Mesendoderm (in vitro differentiated cells): ENCODE measurements at regions not wholly inside any gene's neighbourhood (a gene's known extent, or its start where the extent isn't known, plus 50 kb on each side); places are given as distances from the start of the nearest gene placed in this dataset.
A peak's percentile ranks its signal among the peaks of the same experiment; 100 is the strongest.

Source experiments
- DNase-seq: peaks from one replicate; pipeline ENCODE4 v3.0.0; 2013
- H2AK5ac ChIP-seq: 2 replicates; pipeline ENCODE4 v1.6.1; 2013; ENCODE audit warnings: low read length, inconsistent platforms
- H2BK120ac ChIP-seq: 2 replicates; pipeline ENCODE4 v1.6.1; 2013; ENCODE audit warnings: low read depth, mild to moderate bottlenecking, low read length, moderate library complexity, mixed read lengths
- H2BK15ac ChIP-seq: replicated peaks from 2 replicates; pipeline ENCODE4 v1.6.1; 2013; ENCODE audit warnings: low read depth, mild to moderate bottlenecking, moderate library complexity
- H2BK5ac ChIP-seq: 2 replicates; pipeline ENCODE4 v1.6.1; 2013; ENCODE audit warnings: low read length, inconsistent platforms
- H3K18ac ChIP-seq: 2 replicates; pipeline ENCODE4 v1.6.1; 2013; ENCODE audit warnings: mild to moderate bottlenecking, low read length, mixed read lengths
- H3K23ac ChIP-seq: one replicate; pipeline ENCODE4 v1.6.1; 2013; ENCODE audit warnings: low read length
- H3K27ac ChIP-seq: 2 replicates; pipeline ENCODE4 v1.5.1; 2013; ENCODE audit warnings: low read depth, mild to moderate bottlenecking, inconsistent platforms, low read length, moderate library complexity
- H3K27me3 ChIP-seq: 2 replicates; pipeline ENCODE4 v1.6.1; 2013; ENCODE audit warnings: low read length, control low read depth, mild to moderate bottlenecking, inconsistent platforms; ENCODE audit not compliant: insufficient read depth, poor library complexity
- H3K36me3 ChIP-seq: 2 replicates; pipeline ENCODE4 v1.6.1; 2013; ENCODE audit warnings: low read length, inconsistent platforms; ENCODE audit not compliant: control insufficient read depth, insufficient read depth
- H3K4ac ChIP-seq: one replicate; pipeline ENCODE4 v1.6.1; 2013; ENCODE audit warnings: low read depth, mild to moderate bottlenecking, low read length, moderate library complexity
- H3K4me1 ChIP-seq: 2 replicates; pipeline ENCODE4 v1.6.1; 2013; ENCODE audit warnings: low read depth, low read length, inconsistent platforms; ENCODE audit not compliant: control insufficient read depth
- H3K4me2 ChIP-seq: 2 replicates; pipeline ENCODE4 v1.6.1; 2013; ENCODE audit warnings: low read length
- H3K4me3 ChIP-seq: 2 replicates; pipeline ENCODE4 v1.5.1; 2013; ENCODE audit warnings: mild to moderate bottlenecking, low read length
- H3K56ac ChIP-seq: one replicate; pipeline ENCODE4 v1.6.1; 2013; ENCODE audit warnings: low read length
- H3K79me1 ChIP-seq: 2 replicates; pipeline ENCODE4 v1.6.1; 2013; ENCODE audit warnings: low read length, inconsistent platforms
- H3K79me2 ChIP-seq: 2 replicates; pipeline ENCODE4 v1.6.1; 2013; ENCODE audit warnings: mild to moderate bottlenecking, low read length; ENCODE audit not compliant: control insufficient read depth, insufficient read depth
- H3K9ac ChIP-seq: 2 replicates; pipeline ENCODE4 v1.6.1; 2013; ENCODE audit warnings: low read length, inconsistent platforms
- H4K5ac ChIP-seq: one replicate; pipeline ENCODE4 v1.6.1; 2013; ENCODE audit warnings: low read length
- H4K8ac ChIP-seq: one replicate; pipeline ENCODE4 v1.6.1; 2013; ENCODE audit warnings: low read depth, mild to moderate bottlenecking, control low read depth, low read length, moderate library complexity
- WGBS: extraction: QIAGEN DNeasy Blood & Tissue Kit; methylation state at CpG from one replicate; pipeline ENCODE4 v1.1.7; 2013; ENCODE audit warnings: low lambda C conversion rate, missing lambda C conversion rate; ENCODE audit not compliant: insufficient coverage; ENCODE audit errors: extremely low coverage; 5-methylcytosine and 5-hydroxymethylcytosine counted together

DNA sequence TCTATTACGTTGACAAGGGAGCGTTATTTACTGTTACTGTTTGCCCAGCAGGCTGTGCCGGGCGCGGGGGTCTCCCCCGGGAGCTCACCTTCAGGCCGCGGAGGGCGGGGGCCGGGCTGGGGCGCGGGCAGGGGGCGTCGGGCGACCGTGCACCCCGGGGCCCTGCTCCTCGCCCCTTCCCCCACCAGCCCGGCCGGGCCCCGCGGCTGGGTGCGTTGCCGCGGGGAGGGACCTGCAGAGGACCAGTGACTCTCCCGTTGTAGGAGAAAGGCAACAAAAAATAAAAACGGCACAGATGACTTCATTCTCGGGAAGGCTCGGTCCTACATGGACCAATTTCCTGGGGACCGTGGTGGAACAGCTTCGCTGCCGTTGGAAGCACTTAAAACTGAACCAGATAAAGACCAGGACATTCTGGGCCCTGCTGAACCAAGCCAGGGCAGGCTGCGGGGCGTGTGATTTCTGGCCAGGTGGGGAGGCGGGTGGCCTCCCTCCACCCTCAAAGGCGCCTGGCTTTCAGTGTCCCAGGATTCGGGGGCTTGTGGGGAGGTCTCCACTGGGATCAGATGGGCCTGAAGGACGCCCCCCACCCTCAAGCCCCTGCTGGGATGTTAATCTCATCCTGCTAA, 57.4 kb downstream of the IGLL1 start:
- no peak overlapping the region for H4K5ac ChIP-seq

DNA sequence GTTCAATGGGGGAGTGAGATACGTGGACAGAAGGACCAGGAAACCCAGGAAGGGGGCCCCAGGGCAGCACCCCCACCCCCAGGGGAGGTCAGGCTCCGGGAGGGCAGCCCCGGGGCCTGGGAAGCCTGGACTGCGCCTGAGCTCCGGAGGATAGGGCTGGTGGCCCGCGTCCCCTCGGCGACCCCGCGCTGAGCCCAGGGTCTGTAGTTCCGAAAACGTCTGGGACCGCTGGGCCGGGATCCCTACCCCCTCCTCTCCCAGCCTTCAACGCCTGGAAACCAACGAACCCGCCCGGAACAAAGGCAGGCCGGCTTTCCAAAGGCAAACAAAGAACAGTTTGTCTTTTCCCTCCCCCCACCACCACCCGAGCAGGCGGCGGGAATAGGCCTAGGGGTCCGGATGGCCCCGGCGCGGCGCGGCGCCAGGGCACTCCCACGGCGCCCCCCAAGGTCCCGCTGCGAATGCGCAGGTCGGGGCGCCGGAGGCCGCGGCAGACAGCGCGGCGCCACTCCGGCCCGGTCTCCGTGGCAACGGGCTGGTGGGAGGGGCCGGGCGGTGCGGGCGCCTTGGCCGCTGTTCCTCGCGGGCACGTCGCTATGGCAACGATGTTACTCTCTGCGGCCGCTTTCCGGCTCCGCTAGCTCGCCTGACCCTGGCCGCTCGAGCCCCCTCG, 58.5 kb downstream of the IGLL1 start:
- H3K79me1 ChIP-seq, result no peaks in the 10 kb centered on the region
- peak overlapping the region; percentile 100 for H2BK5ac ChIP-seq
- peak overlapping the region; percentile 98 for H2AK5ac ChIP-seq
- H3K4me1 ChIP-seq, result peaks cover 3% of the 10 kb centered on the region
- H3K4me3 ChIP-seq, result no peak overlapping the region
- H3K9ac ChIP-seq, result peak overlapping the region; percentile 86
- H3K23ac ChIP-seq, result peak overlapping the region; percentile 96
- H3K18ac ChIP-seq, result peak overlapping the region; percentile 95
- H2BK120ac ChIP-seq, result peak overlapping the region; percentile 100
- H2BK15ac ChIP-seq, result no peak overlapping the region
- peak overlapping the region; percentile 77 for H4K8ac ChIP-seq
- H3K27me3 ChIP-seq, result no peaks in the 10 kb centered on the region
- peak; percentile 98 for DNase-seq
- H3K56ac ChIP-seq, result peak overlapping the region; percentile 98
- H3K4ac ChIP-seq, result peak overlapping the region; percentile 100
- no peaks in the 10 kb centered on the region for H3K36me3 ChIP-seq
- H3K27ac ChIP-seq, result peak overlapping the region; percentile 100
- no CpG with 5 or more reads among the region's 65 CpGs for WGBS
- H3K4me2 ChIP-seq, result no peak overlapping the region
- peak overlapping the region; percentile 91 for H4K5ac ChIP-seq
- H3K79me2 ChIP-seq, result no peaks in the 10 kb centered on the region

More for the DNA sequence above, 57.4 kb downstream of the IGLL1 start:
- peaks cover 3% of the 10 kb centered on the region for H3K4me1 ChIP-seq
- peak overlapping the region; percentile 9 for H2BK15ac ChIP-seq
- H3K27me3 ChIP-seq, result no peaks in the 10 kb centered on the region
- H4K8ac ChIP-seq, result peak overlapping the region; percentile 42
- H3K9ac ChIP-seq, result peak overlapping the region; percentile 72
- no peaks in the 10 kb centered on the region for H3K79me2 ChIP-seq
- peak overlapping the region; percentile 97 for H3K27ac ChIP-seq
- H3K79me1 ChIP-seq, result no peaks in the 10 kb centered on the region
- WGBS, result no CpG with 5 or more reads among the region's 38 CpGs
- peak overlapping the region; percentile 96 for H2BK5ac ChIP-seq
- H3K4me2 ChIP-seq, result no peak overlapping the region
- no peak overlapping the region for H3K4me3 ChIP-seq
- H2AK5ac ChIP-seq, result no peak overlapping the region
- H3K4ac ChIP-seq, result peak overlapping the region; percentile 100
- no peaks in the 10 kb centered on the region for H3K36me3 ChIP-seq
- peak overlapping the region; percentile 98 for H3K18ac ChIP-seq
- peak overlapping the region; percentile 57 for H3K23ac ChIP-seq
- H3K56ac ChIP-seq, result peak overlapping the region; percentile 92
- H2BK120ac ChIP-seq, result peak overlapping the region; percentile 89
- peak; percentile 72 for DNase-seq

DNA sequence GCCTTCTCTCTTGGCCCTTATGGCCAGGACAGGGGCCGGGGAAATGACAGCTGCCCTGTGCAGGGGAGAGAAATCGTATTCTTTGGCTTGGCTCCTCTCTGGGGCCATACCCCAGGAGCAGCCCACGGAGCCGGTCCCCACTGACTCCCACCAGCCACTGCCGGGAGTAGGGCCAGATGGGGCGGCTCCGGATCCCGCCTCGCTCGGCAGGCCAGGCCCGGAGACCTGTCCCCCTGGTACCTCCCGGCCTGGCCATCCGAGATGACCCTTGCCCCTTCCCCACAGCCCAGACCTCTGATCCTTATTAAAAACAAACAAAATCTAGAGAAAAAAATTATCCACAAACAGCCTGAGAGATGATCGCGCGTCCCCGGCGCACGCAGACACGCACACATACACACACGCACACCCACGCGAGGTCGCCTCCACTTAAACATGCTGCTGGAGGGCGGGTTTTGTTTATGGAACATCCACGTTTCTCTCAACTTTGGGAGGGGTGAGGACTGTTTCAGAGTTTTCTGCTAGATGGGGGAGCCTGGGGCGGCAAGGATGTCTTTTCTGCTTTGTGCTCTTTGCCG, 59.1 kb downstream of the IGLL1 start:
- no peak overlapping the region for H3K4me2 ChIP-seq
- peak overlapping the region; percentile 100 for H3K4ac ChIP-seq
- peak overlapping the region; percentile 100 for H3K27ac ChIP-seq
- H3K4me1 ChIP-seq, result peaks cover 3% of the 10 kb centered on the region
- no peaks in the 10 kb centered on the region for H3K36me3 ChIP-seq
- H2BK5ac ChIP-seq, result peak overlapping the region; percentile 100
- peak overlapping the region; percentile 84 for H4K8ac ChIP-seq
- peak overlapping the region; percentile 91 for H4K5ac ChIP-seq
- no peak for DNase-seq
- H3K18ac ChIP-seq, result peak overlapping the region; percentile 72
- peak overlapping the region; percentile 100 for H2BK120ac ChIP-seq
- H3K56ac ChIP-seq, result peak overlapping the region; percentile 98
- no peaks in the 10 kb centered on the region for H3K79me1 ChIP-seq
- peak overlapping the region; percentile 96 for H3K23ac ChIP-seq
- WGBS, result no CpG with 5 or more reads among the region's 28 CpGs
- H3K79me2 ChIP-seq, result no peaks in the 10 kb centered on the region
- no peaks in the 10 kb centered on the region for H3K27me3 ChIP-seq
- peak overlapping the region; percentile 86 for H3K9ac ChIP-seq
- H2AK5ac ChIP-seq, result peak overlapping the region; percentile 98
- H2BK15ac ChIP-seq, result peak overlapping the region; percentile 67
- H3K4me3 ChIP-seq, result no peak overlapping the region

DNA sequence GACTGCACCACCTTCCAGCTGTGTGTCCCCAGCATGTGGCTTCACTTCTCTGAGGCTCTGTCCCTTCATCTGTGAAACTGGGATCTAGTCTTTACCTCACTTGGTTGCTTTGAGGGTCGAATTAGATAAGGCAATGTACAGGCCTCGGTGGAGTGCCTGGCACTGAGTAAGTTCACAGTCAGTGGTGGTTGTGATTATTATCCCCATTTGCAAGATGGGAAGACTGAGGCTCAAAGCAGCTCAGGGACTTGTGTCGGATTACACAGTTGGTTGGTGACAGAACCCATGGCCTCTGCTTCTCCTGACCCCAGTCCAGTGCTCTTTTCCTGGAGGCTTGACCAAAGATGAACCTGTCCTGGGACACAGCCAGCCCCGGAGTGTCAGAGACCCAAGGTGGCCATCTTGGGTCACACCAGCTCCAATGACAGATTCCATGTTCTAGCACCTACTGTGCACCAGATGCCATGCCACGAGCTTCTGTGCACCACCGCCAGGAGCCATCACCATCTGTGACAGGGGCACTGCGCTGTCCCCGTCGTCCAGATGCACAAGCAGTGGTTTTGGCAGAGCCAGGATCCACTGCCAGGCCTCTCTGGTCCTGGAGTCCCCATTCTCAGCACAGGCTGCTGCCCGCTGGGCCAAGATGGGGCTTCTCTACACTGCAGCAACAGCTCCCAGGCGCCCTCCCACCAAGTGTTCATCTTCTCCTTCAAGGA, 60.5 kb downstream of the IGLL1 start:
- Histone ChIP-seq H3K4ac (peak overlapping the region; percentile 100), H3K27me3 (no peaks in the 10 kb centered on the region), H2BK15ac (peak overlapping the region; percentile 47), H3K4me1 (peaks cover 3% of the 10 kb centered on the region), H3K18ac (peak overlapping the region; percentile 29), H4K5ac (no peak overlapping the region), H3K56ac (peak overlapping the region; percentile 77), H2AK5ac (peak overlapping the region; percentile 8), H4K8ac (no peak overlapping the region), H3K4me2 (no peak overlapping the region), H3K4me3 (no peak overlapping the region), H2BK120ac (peak overlapping the region; percentile 85), H3K36me3 (no peaks in the 10 kb centered on the region), H3K9ac (no peak overlapping the region), H2BK5ac (peak overlapping the region; percentile 75), H3K79me1 (no peaks in the 10 kb centered on the region), H3K79me2 (no peaks in the 10 kb centered on the region), H3K23ac (no peak overlapping the region), H3K27ac (no peak overlapping the region)
- WGBS, result no CpG with 5 or more reads among the region's 11 CpGs
- DNase-seq, result no peak

DNA sequence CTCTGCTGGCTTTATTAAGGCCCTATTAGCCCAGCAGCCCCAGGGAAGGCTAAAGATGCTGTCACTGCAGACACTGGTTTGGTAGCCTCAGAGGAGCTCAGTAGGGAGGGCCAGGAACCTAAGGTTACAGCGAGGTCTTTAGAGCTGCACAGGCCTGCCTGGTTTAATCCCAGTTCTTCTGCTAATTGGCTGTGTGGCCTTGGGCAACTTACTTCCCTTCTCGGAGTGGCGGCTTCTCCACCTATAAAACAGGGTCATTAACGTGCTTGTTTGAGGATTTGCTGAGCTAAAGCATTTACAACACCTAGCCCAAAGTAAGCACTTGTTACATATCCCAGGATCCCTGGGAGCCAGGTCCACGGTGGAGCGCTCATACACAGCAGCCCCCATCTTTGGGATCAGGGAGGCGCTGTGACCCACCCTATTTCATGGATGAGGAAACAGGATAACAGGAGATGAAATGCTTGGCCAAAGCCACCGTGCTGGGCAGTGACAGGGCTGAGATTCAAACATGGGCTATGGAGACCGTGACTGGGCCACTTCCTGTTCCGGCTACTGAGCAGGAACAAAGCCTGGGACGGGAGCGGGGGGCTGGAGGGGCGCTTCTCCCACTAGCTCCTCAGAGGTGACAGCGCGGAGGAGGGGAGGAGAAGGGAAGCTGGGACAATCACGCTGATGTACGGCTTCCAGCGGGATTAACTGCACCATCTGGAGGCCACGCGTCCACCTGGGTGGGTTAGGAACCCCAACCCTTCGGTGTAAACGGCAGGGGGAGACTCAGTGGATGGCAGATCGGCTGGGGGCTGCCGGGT, 61.5 kb downstream of the IGLL1 start:
- DNase-seq, result peak; percentile 61
- H3K27ac ChIP-seq, result no peak overlapping the region

More for the DNA sequence above, 61.5 kb downstream of the IGLL1 start:
- no peak overlapping the region for H3K4me2 ChIP-seq
- H3K4me3 ChIP-seq, result no peak overlapping the region
- peaks cover 3% of the 10 kb centered on the region for H3K4me1 ChIP-seq
- no peak overlapping the region for H4K5ac ChIP-seq
- H3K79me1 ChIP-seq, result no peaks in the 10 kb centered on the region
- H3K9ac ChIP-seq, result no peak overlapping the region
- H4K8ac ChIP-seq, result no peak overlapping the region
- peak overlapping the region; percentile 75 for H3K4ac ChIP-seq
- H2BK5ac ChIP-seq, result peak overlapping the region; percentile 75
- no peak overlapping the region for H3K23ac ChIP-seq
- no peaks in the 10 kb centered on the region for H3K36me3 ChIP-seq
- no peaks in the 10 kb centered on the region for H3K27me3 ChIP-seq
- H3K18ac ChIP-seq, result peak overlapping the region; percentile 16
- no peak overlapping the region for H2BK15ac ChIP-seq
- H3K56ac ChIP-seq, result peak overlapping the region; percentile 77
- WGBS, result no CpG with 5 or more reads among the region's 24 CpGs
- H2BK120ac ChIP-seq, result peak overlapping the region; percentile 5
- H3K79me2 ChIP-seq, result no peaks in the 10 kb centered on the region
- peak overlapping the region; percentile 68 for H2AK5ac ChIP-seq
